ENCODE measurements at regions not wholly inside any gene's neighbourhood (a gene's known extent, or its start where the extent isn't known, plus 50 kb on each side); places are given as distances from the start of the nearest gene placed in this dataset.

GRCh38 chr1:170273291-170274130, 127.8 kb downstream of the NTMT2 start:
- no peaks in the 10 kb centered on the region for H3K36me3 ChIP-seq (ENCODE audit: control insufficient read depth, insufficient read depth, low read length)
- H3K9me3 ChIP-seq (ENCODE audit: control insufficient read depth, low read length), result no peaks in the 10 kb centered on the region
- WGBS, 2 experiments (ENCODE audit: insufficient coverage in 2 of 2), result 89 to 97% methylated on average over 2 to 4 of the region's 6 CpGs
- H3K4me1 ChIP-seq (ENCODE audit: control insufficient read depth, insufficient read depth, low read length, poor library complexity, severe bottlenecking), result no peaks in the 10 kb centered on the region
- no peak overlapping the region for H3K4me3 ChIP-seq (ENCODE audit: extremely low read depth, insufficient read depth, low read length, poor library complexity, severe bottlenecking)
- H3K27ac ChIP-seq (ENCODE audit: low read depth, low read length, severe bottlenecking), result no peak overlapping the region

GRCh38 chr1:170274131-170274501, 128.4 kb downstream of the NTMT2 start:
- Histone ChIP-seq H3K9me3 (ENCODE audit: control insufficient read depth, low read length) (no peaks in the 10 kb centered on the region), H3K36me3 (ENCODE audit: control insufficient read depth, insufficient read depth, low read length) (no peaks in the 10 kb centered on the region), H3K27ac (ENCODE audit: low read depth, low read length, severe bottlenecking) (no peak overlapping the region), H3K4me1 (ENCODE audit: control insufficient read depth, insufficient read depth, low read length, poor library complexity, severe bottlenecking) (no peaks in the 10 kb centered on the region), H3K4me3 (ENCODE audit: extremely low read depth, insufficient read depth, low read length, poor library complexity, severe bottlenecking) (no peak overlapping the region)
- 85 to 89% methylated on average over 4 of the region's 5 CpGs for WGBS, 2 experiments (ENCODE audit: insufficient coverage in 2 of 2)

- no peak overlapping the region for H3K27ac ChIP-seq (ENCODE audit: low read depth, low read length, severe bottlenecking)
- no peaks in the 10 kb centered on the region for H3K9me3 ChIP-seq (ENCODE audit: control insufficient read depth, low read length)
- no CpG with 5 or more reads among the region's 2 CpGs for WGBS, 2 experiments (ENCODE audit: insufficient coverage in 2 of 2)
- H3K4me1 ChIP-seq (ENCODE audit: control insufficient read depth, insufficient read depth, low read length, poor library complexity, severe bottlenecking), result no peaks in the 10 kb centered on the region
- no peak overlapping the region for H3K4me3 ChIP-seq (ENCODE audit: extremely low read depth, insufficient read depth, low read length, poor library complexity, severe bottlenecking)
- H3K36me3 ChIP-seq (ENCODE audit: control insufficient read depth, insufficient read depth, low read length), result no peaks in the 10 kb centered on the region
Observed at GRCh38 chr1:170277985-170278384, 132.2 kb downstream of the NTMT2 start.

GRCh38 chr1:170284016-170284415, 138.3 kb downstream of the NTMT2 start:
- Histone ChIP-seq H3K4me1 (ENCODE audit: control insufficient read depth, insufficient read depth, low read length, poor library complexity, severe bottlenecking) (no peaks in the 10 kb centered on the region), H3K9me3 (ENCODE audit: control insufficient read depth, low read length) (no peaks in the 10 kb centered on the region), H3K27ac (ENCODE audit: low read depth, low read length, severe bottlenecking) (no peak overlapping the region), H3K36me3 (ENCODE audit: control insufficient read depth, insufficient read depth, low read length) (no peaks in the 10 kb centered on the region), H3K4me3 (ENCODE audit: extremely low read depth, insufficient read depth, low read length, poor library complexity, severe bottlenecking) (no peak overlapping the region)
- WGBS, 2 experiments (ENCODE audit: insufficient coverage in 2 of 2), result 90 to 100% methylated on average over 1 to 2 of the region's 3 CpGs

- H3K4me1 ChIP-seq (ENCODE audit: control insufficient read depth, insufficient read depth, low read length, poor library complexity, severe bottlenecking), result no peaks in the 10 kb centered on the region
- no peak overlapping the region for H3K4me3 ChIP-seq (ENCODE audit: extremely low read depth, insufficient read depth, low read length, poor library complexity, severe bottlenecking)
- H3K9me3 ChIP-seq (ENCODE audit: control insufficient read depth, low read length), result no peaks in the 10 kb centered on the region
- H3K36me3 ChIP-seq (ENCODE audit: control insufficient read depth, insufficient read depth, low read length), result no peaks in the 10 kb centered on the region
- H3K27ac ChIP-seq (ENCODE audit: low read depth, low read length, severe bottlenecking), result no peak overlapping the region
- WGBS, 2 experiments (ENCODE audit: insufficient coverage in 2 of 2), result 83 to 94% methylated on average over 1 to 3 of the region's 7 CpGs
Observed at GRCh38 chr1:170284512-170284911, 138.8 kb downstream of the NTMT2 start.

- Histone ChIP-seq H3K27ac (ENCODE audit: low read depth, low read length, severe bottlenecking) (no peak overlapping the region), H3K36me3 (ENCODE audit: control insufficient read depth, insufficient read depth, low read length) (no peaks in the 10 kb centered on the region), H3K4me3 (ENCODE audit: extremely low read depth, insufficient read depth, low read length, poor library complexity, severe bottlenecking) (no peak overlapping the region), H3K9me3 (ENCODE audit: control insufficient read depth, low read length) (no peaks in the 10 kb centered on the region), H3K4me1 (ENCODE audit: control insufficient read depth, insufficient read depth, low read length, poor library complexity, severe bottlenecking) (no peaks in the 10 kb centered on the region)
- WGBS, 2 experiments (ENCODE audit: insufficient coverage in 2 of 2), result 81 to 94% methylated on average over 4 to 5 of the region's 5 CpGs
Observed at GRCh38 chr1:170284951-170285350, 139.2 kb downstream of the NTMT2 start.

- Histone ChIP-seq H3K4me1 (ENCODE audit: control insufficient read depth, insufficient read depth, low read length, poor library complexity, severe bottlenecking) (no peaks in the 10 kb centered on the region), H3K27ac (ENCODE audit: low read depth, low read length, severe bottlenecking) (no peak overlapping the region), H3K36me3 (ENCODE audit: control insufficient read depth, insufficient read depth, low read length) (no peaks in the 10 kb centered on the region), H3K4me3 (ENCODE audit: extremely low read depth, insufficient read depth, low read length, poor library complexity, severe bottlenecking) (no peak overlapping the region), H3K9me3 (ENCODE audit: control insufficient read depth, low read length) (no peaks in the 10 kb centered on the region)
- 86 to 100% methylated on average over 1 of the region's 3 CpGs for WGBS, 2 experiments (ENCODE audit: insufficient coverage in 2 of 2)
Observed at GRCh38 chr1:170288155-170288554, 142.4 kb downstream of the NTMT2 start.

GRCh38 chr1:170290276-170290675, 144.5 kb downstream of the NTMT2 start:
- Histone ChIP-seq H3K4me1 (ENCODE audit: control insufficient read depth, insufficient read depth, low read length, poor library complexity, severe bottlenecking) (no peaks in the 10 kb centered on the region), H3K4me3 (ENCODE audit: extremely low read depth, insufficient read depth, low read length, poor library complexity, severe bottlenecking) (no peak overlapping the region), H3K36me3 (ENCODE audit: control insufficient read depth, insufficient read depth, low read length) (no peaks in the 10 kb centered on the region), H3K27ac (ENCODE audit: low read depth, low read length, severe bottlenecking) (no peak overlapping the region), H3K9me3 (ENCODE audit: control insufficient read depth, low read length) (no peaks in the 10 kb centered on the region)
- 88 to 100% methylated on average over 1 of the region's 1 CpG for WGBS, 2 experiments (ENCODE audit: insufficient coverage in 2 of 2)

GRCh38 chr1:170290991-170291390, 145.2 kb downstream of the NTMT2 start:
- Histone ChIP-seq H3K4me3 (ENCODE audit: extremely low read depth, insufficient read depth, low read length, poor library complexity, severe bottlenecking) (no peak overlapping the region), H3K9me3 (ENCODE audit: control insufficient read depth, low read length) (no peaks in the 10 kb centered on the region), H3K36me3 (ENCODE audit: control insufficient read depth, insufficient read depth, low read length) (no peaks in the 10 kb centered on the region), H3K27ac (ENCODE audit: low read depth, low read length, severe bottlenecking) (no peak overlapping the region), H3K4me1 (ENCODE audit: control insufficient read depth, insufficient read depth, low read length, poor library complexity, severe bottlenecking) (no peaks in the 10 kb centered on the region)
- 100% methylated on average over 1 of the region's 1 CpG; no CpG with 5 or more reads in 1 of the 2 experiments for WGBS, 2 experiments (ENCODE audit: insufficient coverage in 2 of 2)

- no peak overlapping the region for H3K4me3 ChIP-seq (ENCODE audit: extremely low read depth, insufficient read depth, low read length, poor library complexity, severe bottlenecking)
- no peak overlapping the region for H3K27ac ChIP-seq (ENCODE audit: low read depth, low read length, severe bottlenecking)
- H3K4me1 ChIP-seq (ENCODE audit: control insufficient read depth, insufficient read depth, low read length, poor library complexity, severe bottlenecking), result no peaks in the 10 kb centered on the region
- 79 to 100% methylated on average over 3 of the region's 4 CpGs for WGBS, 2 experiments (ENCODE audit: insufficient coverage in 2 of 2)
- H3K36me3 ChIP-seq (ENCODE audit: control insufficient read depth, insufficient read depth, low read length), result no peaks in the 10 kb centered on the region
- no peaks in the 10 kb centered on the region for H3K9me3 ChIP-seq (ENCODE audit: control insufficient read depth, low read length)
Observed at GRCh38 chr1:170291516-170291915, 145.8 kb downstream of the NTMT2 start.

GRCh38 chr1:170296211-170296610, 150.5 kb downstream of the NTMT2 start:
- no peaks in the 10 kb centered on the region for H3K9me3 ChIP-seq (ENCODE audit: control insufficient read depth, low read length)
- no peak overlapping the region for H3K27ac ChIP-seq (ENCODE audit: low read depth, low read length, severe bottlenecking)
- WGBS, 2 experiments (ENCODE audit: insufficient coverage in 2 of 2), result 71 to 88% methylated on average over 1 of the region's 3 CpGs
- no peak overlapping the region for H3K4me3 ChIP-seq (ENCODE audit: extremely low read depth, insufficient read depth, low read length, poor library complexity, severe bottlenecking)
- H3K4me1 ChIP-seq (ENCODE audit: control insufficient read depth, insufficient read depth, low read length, poor library complexity, severe bottlenecking), result no peaks in the 10 kb centered on the region
- no peaks in the 10 kb centered on the region for H3K36me3 ChIP-seq (ENCODE audit: control insufficient read depth, insufficient read depth, low read length)
